GM18870 (cell line): ENCODE measurements at regions not wholly inside any gene's neighbourhood (a gene's known extent, or its start where the extent isn't known, plus 50 kb on each side); places are given as distances from the start of the nearest gene placed in this dataset.
"Not testable (repeated sequence)": the region's sequence is repeated elsewhere in the genome, so short reads cannot be mapped to it uniquely, and the experiment has no call there.

Experiments used
- ATAC-seq: cut with Tn5 transposase; IDR thresholded peaks from one replicate; pipeline ENCODE4 v1.9.1; 2021; ENCODE audit warnings: moderate library complexity; ENCODE audit not compliant: unreplicated experiment

DNA sequence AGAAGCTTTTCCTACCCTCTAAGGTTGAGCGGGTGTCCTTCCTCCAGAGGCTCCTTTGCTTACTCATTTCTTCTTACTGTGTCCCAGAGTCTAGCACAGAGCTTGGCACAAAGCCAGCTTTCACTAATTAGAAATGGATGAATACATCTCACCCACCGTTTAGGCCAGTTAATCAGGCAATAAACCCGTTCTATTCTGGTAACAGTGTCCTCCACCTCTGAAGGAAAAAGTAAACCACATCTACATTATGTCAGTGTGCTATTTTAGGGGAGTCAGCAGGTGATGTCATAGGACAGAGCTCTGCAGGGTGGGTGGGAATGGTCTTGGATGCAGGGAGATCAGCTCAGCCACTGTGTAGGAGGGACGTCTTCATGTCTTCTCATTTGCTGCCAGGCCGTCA is 109.2 kb downstream of the OSTF1 start:
- no peak for ATAC-seq

DNA sequence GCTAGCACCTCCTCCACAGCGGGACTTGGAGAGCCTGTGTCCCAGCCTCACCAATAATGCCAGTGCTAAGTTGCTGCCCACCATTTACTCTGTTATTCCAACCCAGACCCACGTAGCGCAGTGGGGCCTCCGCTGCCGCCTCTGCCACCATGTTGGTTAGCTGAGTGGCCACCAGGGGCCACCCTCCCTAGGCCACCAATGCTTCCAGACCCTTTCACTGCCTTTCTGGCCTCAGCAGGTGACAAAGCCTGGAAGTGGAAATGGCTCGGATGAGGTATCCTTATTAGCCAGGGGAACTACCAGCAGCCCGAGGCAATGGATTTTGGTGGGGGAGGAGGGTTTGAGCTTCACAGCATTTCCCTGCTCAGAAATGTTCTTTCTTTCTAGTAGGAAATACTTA is 110.1 kb downstream of the OSTF1 start:
- no peak for ATAC-seq

DNA sequence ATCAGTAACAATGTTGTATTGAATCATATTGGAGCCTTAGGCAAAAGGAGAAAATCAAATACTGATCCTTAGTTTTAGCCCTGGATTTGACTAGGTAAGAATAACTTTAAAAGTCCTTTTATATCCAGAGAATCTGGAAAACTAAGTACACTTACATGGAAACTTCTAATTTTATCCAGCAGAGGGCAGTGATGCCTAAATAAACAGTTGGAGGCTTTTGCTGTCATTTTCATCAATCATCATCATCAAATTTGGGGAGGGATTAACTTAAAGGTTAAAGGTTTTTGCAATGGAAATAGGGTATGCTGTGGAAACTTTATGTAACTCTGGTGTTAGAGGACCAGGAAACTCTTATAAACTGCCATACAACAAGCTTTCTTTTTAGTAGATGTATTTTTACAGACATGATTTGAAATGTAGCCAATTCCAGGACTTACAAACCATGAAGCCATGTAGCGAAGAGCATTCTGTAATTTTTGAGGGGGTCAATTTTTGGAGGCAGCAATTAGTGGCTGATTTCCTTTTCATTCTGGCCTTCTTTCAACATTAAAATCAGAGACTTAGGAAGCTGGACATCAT is 112.7 kb downstream of the OSTF1 start:
- no peak for ATAC-seq

DNA sequence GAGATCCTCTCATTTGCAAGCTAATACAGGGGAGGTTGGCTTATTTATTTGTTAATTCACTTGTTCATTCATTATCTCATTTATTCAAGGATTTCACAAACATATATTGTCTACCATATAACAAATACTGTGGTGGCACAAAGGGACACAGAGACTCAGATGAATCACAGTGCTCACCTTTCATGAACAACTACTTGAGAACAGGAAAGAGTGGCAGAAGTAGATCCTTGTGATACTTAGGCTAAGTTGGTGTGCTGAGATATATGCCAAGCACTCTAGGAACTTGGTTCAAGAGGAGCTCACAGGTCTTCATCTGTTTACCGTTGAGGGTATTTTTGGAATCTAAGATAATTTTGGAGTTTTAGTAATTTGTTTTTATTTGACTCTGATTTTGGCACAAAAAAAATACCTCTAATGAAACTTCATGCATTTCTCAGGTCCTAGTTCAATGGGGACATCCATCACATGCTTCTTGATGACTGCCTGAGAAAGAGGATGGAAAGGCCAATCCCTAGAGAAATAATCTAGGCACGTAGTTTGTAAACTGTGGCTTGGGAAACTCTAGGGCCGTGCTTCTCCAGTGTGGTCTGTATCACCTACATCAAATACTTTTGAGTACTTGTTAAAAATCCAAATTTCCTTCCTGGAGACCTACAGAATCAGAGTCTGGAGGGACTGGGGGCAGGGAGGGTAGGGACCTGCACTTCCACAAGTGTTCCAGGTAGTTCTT is 113.3 kb downstream of the OSTF1 start:
- no peak for ATAC-seq

DNA sequence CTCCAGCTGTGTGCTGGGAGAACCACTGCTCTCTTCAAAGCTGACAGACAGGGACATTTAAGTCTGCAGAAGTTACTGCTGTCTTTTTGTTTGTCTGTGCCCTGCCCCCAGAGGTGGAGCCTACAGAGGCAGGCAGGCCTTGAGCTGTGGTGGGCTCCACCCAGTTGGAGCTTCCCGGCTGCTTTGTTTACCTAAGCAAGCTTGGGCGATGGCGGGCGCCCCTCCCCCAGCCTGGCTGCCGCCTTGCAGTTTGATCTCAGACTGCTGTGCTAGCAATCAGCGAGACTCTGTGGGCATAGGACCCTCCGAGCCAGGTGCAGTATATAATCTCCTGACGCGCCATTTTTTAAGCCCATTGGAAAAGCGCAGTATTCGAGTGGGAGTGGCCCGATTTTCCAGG is 119.7 kb downstream of the OSTF1 start:
- not testable (repeated sequence) for ATAC-seq

DNA sequence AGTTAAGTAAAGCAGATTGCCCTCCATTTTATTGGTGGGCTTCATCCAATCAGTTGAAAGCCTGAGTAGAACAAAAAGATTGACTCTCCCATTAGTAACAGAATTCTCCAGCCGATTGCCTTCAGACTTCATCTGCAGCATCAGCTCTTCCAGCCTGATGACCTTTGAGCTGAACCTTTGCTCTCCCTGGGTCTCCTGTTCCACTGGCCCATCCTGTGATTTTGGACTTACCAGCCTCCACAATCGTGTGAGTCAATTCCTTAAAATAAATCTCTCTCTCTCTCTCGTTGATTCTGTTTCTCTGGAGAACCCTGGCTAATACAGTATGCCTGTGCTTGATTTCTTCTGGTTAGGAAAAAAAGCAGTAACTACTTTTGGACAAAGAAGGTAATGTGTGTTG is 121.9 kb downstream of the OSTF1 start:
- ATAC-seq = no peak

DNA sequence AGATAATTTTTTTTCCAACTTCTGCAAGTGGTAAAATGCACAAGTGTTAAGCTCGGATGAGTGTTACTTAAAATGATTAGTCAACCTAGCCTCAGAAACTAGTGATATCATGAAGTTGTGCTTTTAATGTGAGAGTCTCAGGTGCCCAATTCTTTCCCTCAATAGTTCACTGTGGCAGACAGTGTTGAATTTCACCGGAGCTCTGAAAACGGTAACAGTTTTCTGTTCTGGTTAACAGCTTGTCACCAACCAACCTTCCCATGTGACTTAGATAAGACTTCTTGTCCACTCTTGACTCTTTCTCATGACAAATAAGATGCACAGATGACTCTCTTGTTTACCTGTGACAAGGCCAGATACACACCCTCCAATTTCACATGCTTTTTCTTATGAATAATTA is 125.5 kb downstream of the OSTF1 start:
- no peak for ATAC-seq

DNA sequence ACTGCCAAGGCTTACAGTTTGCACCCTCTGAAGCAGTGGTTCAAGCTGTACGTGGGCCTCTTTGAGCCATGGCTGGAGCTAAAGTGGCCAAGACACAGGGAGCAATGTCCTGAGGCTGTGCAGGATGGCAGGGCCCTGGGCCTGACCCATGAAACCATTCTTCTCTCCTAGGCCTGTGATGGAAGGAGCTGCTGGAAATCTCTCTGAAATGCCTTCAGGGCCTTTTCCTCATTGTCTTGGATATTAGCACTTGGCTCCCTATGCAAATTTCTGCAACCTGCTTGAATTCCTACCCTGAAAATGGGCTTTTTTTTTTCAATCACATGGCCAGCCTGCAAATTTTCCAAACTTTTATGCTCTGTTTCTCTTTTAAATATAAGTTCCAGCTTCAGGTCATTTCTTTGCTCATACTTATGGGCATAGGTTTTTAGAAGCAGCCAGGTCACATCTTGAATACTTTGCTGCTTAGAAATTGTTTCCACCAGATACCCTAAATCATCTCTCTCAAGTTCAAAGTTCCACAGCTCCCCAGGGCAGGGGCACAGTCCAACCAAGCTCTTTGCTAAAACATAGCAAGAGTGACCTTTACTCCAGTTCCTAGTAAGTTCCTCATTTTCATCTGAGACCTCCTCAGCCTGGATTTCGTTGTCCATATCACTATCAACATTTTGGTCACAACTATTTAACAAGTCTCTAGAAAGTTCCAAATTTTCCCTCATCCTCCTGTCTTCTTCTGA is 138.3 kb downstream of the OSTF1 start:
- no peak for ATAC-seq

DNA sequence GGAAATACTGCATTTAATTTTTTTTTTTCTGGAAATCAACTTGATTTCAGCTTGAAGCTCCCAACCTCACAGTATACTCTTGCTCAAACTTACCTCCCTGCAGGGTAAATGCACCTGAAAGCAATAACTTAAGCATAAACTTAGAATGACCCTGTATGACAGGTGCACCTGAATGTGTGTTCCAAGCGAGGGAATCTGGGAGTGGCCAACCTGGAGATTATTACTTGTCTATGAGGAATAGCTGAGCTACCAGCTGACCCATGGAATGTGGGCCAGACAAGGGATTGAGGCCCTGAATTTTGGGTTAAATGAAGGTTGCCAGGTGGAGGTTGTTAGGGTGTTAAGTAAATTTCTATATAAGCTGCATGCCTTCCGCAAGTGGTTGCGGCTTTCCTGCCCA is 140.6 kb downstream of the OSTF1 start:
- no peak for ATAC-seq

DNA sequence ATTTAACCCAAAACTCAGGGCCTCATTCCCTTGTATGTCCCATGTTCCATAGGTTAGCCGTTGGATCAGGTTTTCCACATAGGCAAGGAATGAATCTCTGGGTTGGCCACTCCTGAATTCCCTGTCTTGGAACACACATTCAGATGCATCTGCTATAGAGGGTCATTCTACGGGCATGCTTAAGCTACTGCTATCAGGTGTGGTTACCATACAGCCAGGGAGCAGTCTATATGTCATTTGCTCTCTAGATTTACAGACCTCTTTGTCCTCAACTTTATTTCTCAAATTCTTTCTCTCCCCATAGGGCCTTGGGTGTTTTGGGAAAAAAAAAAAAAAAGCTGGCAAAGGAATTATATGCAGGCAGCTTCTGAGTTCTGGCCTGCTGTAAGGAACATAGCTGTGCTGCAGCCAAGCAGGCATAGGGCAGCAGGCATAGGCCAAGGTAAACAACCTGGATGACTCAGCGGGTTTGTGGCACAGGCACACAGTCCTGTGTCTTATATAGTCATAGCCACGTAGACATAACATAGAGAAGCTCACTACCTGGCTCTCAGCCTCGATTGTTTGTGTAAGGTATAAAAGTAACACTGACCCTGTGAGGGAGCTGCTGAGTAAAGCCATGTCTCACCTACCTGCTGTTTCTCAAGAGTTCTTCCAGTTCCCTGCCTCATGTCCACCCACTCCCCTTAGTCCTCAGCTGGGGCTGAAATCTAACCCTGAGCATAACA is 141.5 kb downstream of the OSTF1 start:
- ATAC-seq = no peak

DNA sequence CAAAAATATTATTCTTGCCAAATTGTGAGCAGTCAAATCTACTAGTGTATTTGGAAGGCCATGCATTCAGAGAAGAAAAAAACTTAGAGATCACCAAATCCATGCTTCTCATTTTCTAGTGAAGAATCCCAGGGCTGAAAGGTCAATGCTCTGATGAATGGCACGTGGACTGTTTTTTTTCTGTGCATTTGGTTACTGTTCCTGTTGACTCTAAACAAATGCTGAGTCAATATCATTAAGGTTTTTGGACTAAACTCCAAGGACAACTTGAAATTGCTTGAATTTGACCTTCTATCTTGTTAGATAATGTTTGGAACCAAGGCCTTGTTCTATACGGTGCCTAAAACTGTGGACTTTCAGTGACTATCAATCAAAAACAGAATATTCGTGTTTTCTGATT is 142.2 kb downstream of the OSTF1 start:
- no peak for ATAC-seq

DNA sequence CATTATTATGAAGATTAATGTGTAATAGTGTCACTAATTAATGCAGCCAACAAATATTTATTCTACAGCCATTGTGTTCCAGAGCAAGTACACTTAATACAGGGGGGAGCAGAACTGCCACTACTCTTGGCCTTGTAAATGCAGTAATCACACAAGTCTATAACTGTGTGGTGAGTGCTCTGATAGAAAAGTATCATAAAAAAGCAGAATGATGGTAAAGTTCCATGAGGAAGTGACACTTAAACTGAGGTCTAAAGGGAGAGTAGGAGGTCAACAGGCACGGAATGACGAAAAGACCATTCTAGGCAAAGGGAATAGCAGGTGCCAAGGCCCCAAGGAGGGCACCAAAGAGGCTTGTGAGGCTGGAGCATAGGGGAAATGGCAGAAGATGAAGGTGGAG is 142.9 kb downstream of the OSTF1 start:
- ATAC-seq = no peak

DNA sequence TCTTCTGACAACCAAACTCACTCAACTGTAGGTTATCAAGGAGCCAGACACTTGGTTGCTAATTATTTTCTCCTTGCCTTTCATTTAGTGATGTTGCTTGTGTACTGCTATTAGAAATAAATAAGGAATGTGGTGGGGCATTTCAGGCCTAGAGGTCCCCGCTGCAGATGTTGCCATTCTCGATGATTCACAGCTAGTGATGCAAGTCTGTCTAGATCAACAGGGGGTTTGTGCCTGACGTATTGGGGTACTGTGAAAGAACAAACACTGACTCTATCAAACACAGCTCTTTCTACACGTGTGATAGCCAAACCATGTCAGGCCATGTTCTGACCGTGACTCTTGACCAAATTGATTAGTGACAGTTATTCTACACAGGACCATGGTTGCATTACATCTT is 144.7 kb downstream of the OSTF1 start:
- no peak for ATAC-seq

DNA sequence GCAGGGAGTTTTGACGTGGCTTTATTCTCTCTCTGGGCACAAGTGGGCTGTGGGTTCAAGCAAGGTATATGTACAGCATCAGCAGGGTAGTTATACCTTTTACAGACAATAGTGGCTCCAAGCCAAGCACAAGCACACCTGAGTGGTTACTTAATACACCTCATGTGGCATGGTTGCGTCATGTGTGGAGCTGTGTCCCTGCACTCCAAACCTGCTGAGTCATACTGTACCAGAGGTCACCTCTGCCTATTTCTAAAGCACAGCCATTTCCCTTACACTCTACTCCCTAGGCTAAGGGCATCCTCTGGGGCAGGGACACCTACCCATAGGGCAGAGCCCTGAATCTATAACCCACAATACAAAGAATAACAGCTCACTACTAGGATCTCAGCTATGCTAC is 147.3 kb downstream of the OSTF1 start:
- no peak for ATAC-seq

DNA sequence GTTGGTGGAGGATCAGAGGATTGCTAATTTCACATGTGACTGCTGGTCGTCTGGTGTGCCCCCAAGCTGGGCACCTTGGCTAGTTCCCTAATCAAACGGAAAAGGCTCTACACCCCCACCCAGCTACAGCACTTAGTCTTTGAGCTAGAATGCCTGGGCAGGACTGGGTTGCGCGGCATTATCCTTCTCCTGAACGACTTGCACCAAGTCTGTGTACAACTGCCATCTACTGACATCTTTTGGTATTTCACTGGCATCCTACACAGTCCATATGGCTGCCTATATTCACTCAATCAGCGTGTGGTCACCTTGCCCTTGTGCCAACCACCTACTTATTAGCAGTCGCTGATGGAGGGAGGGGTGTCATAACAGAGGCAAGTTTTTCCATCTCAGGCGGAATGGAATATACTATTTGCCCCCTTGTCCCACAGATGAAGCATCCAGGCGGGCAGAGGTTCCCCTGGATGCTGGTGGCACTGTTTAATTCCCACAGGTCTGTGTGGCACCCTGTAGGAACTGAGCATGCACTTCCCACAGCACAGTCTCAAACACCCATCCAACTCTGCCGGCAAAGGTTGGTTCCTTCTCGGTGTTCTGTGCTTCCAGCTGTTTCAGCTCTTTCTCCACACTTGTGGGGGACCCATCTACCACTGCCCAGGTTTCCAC is 150.1 kb downstream of the OSTF1 start:
- peak; percentile 84 for ATAC-seq

DNA sequence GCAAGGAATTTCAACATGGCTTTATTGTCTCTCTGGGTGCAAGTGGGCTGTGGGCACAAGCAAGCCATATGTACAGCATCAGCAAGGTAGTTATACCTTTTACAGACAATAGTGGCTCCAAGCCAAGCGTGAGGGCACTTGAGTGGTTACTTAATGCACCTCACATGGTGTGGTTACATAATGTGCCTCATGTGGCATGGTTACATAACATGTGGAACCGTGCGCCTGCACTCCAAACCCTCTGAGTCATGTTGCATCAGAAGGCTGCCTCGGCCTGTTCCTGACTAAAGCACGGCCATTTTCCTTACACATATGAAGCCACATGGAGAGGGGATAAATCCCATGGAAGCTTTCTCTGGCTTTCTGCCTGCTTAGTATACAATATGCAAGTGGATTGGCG is 150.9 kb downstream of the OSTF1 start:
- ATAC-seq = no peak

DNA sequence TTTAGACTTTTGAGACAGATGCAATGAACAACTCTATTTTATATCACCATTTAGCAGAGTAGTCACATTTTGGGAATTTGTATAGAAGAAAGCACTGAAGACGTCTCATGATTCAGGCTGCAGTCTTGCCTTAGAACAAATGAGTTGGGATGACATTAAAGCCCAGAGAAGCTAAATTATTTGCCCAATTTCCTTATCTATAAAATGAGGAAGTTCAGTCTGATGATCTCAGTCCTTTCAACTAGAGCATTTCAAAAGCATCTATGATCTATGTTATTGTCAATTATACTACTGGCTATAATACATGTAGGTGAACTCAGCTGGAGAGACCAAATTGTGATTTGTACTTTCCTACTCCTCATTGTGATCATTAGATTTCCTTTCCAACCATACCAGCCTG is 154.1 kb downstream of the OSTF1 start:
- ATAC-seq = no peak

DNA sequence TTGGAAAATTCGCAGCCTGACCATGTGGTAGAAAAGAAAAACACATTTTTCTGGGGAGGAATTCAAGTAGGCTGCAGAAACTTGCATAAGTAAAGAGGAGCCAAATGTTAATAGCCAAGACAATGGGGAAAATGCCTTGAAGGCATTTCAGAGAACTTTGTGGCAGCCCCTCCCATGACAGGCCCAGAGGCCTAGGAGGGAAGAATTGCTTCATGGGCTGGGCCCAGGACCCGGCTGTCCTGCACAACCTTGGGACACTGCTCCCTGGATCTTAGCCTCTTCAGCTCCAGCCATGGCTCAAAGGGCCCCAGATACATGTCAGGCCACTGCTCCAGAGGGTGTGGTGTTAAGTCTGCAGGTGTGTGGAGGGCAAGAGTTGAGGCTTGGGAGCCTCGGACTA is 158.6 kb downstream of the OSTF1 start:
- ATAC-seq = no peak

DNA sequence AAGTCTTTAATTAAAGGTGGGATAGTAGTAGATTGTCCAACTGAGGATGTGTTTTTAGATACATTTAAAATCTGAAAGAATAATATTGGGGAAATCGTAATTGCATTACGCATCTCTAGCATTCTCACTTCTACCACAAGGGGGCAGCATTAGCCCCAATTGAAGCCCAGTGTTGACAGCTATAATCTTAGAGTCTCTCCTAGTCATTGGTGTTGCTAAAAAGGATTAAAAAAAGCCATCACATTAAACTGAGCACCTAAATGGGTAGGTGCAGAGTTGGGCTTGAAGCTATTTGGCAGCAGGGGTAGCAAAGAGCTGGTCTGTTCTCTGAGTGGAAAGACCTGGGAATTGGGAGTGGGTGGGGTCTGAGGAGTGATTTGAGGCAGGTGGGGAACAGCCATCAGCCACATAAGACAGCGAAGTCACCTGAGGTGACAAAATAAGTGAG is 177.2 kb downstream of the OSTF1 start:
- ATAC-seq = peak; percentile 81

DNA sequence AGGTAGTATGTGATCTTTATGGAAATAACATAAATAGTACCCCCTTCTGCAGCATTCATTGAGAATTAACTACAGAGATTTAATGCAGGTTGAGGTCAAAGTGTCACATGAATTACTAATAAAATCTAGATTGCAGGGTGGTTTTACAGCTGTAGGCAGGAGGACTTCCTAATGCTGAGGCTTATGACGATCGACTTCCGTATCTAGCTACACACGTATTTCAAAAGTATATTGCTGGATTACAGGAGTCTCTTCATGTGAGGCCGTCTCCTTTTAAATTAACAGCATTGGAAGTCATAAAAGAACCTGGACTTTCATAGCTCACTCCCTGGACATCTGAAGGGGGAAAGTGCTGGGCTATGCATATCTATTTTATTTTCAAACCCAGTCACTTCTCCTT is 180.9 kb downstream of the OSTF1 start:
- ATAC-seq = no peak

DNA sequence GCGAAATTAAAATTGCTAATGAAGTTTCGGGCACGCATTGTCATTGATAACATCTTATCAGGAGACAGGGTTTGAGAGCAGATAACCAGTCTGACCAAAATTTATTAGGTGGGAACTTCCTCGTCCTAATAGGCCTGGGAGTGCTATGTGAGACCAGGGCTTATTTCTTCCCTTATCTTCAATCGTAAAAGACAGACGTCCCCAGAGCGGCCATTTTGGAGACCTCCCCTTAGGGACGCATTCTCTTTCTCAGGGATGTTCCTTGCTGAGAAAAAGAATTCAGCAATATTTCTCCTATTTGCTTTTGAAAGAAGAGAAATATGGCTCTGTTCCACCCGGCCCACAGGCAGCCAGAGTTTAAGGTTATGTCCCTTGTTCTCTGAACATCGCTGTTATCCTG is 184.7 kb downstream of the OSTF1 start:
- not testable (repeated sequence) for ATAC-seq
